GM06990 (cell line): ENCODE measurements at regions not wholly inside any gene's neighbourhood (a gene's known extent, or its start where the extent isn't known, plus 50 kb on each side); places are given as distances from the start of the nearest gene placed in this dataset.

Experiments used
- DNase-seq: peaks from one replicate; pipeline ENCODE4 v3.0.0-alpha.2; 2011; ENCODE audit not compliant: insufficient read length; ENCODE audit errors: extremely low read depth
- H3K27me3 ChIP-seq: replicated peaks from 2 replicates; pipeline ENCODE4 v1.6.0; 2011; ENCODE audit warnings: low read length; ENCODE audit not compliant: control insufficient read depth, insufficient read depth
- H3K36me3 ChIP-seq: 2 replicates; pipeline ENCODE4 v1.5.1; 2011; ENCODE audit warnings: low read length; ENCODE audit not compliant: control insufficient read depth, insufficient read depth
- H3K4me3 ChIP-seq: replicated peaks from 2 replicates; pipeline ENCODE4 v1.5.1; 2011; ENCODE audit warnings: low read depth, mild to moderate bottlenecking, control low read depth, low read length
- TF ChIP-seq, protein P1 (sequence below): IDR thresholded peaks from 2 replicates; pipeline ENCODE4 v1.5.1; 2011; ENCODE audit warnings: low read length, control low read depth, mild to moderate bottlenecking, inconsistent platforms; ENCODE audit not compliant: insufficient read depth, poor library complexity, severe bottlenecking

DNA sequence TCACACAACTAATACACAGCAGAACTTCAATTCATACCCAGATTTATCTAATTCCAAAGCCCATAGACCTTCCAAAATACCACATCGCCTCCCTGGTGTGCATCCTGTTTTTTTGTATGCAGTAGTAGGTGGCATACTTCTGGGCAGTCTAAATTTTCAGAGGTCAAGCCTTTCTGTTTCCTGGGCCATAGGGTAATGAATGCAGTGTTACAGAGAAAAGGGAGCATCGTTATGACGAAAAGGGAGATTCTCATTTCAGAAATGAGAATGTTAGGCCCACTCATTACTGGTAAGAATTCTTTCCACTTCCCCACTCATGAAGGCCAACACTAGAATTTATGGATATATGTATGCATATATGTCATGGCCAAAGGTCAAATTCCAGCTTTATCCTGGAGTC lies 267.8 kb upstream of the ASIC2 start:
- TF ChIP-seq, protein P1, sequence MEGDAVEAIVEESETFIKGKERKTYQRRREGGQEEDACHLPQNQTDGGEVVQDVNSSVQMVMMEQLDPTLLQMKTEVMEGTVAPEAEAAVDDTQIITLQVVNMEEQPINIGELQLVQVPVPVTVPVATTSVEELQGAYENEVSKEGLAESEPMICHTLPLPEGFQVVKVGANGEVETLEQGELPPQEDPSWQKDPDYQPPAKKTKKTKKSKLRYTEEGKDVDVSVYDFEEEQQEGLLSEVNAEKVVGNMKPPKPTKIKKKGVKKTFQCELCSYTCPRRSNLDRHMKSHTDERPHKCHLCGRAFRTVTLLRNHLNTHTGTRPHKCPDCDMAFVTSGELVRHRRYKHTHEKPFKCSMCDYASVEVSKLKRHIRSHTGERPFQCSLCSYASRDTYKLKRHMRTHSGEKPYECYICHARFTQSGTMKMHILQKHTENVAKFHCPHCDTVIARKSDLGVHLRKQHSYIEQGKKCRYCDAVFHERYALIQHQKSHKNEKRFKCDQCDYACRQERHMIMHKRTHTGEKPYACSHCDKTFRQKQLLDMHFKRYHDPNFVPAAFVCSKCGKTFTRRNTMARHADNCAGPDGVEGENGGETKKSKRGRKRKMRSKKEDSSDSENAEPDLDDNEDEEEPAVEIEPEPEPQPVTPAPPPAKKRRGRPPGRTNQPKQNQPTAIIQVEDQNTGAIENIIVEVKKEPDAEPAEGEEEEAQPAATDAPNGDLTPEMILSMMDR, result no peak
- H3K36me3 ChIP-seq, result no peaks in the 10 kb centered on the region
- H3K4me3 ChIP-seq, result no peak overlapping the region
- H3K27me3 ChIP-seq, result no peaks in the 10 kb centered on the region
- no peak for DNase-seq

DNA sequence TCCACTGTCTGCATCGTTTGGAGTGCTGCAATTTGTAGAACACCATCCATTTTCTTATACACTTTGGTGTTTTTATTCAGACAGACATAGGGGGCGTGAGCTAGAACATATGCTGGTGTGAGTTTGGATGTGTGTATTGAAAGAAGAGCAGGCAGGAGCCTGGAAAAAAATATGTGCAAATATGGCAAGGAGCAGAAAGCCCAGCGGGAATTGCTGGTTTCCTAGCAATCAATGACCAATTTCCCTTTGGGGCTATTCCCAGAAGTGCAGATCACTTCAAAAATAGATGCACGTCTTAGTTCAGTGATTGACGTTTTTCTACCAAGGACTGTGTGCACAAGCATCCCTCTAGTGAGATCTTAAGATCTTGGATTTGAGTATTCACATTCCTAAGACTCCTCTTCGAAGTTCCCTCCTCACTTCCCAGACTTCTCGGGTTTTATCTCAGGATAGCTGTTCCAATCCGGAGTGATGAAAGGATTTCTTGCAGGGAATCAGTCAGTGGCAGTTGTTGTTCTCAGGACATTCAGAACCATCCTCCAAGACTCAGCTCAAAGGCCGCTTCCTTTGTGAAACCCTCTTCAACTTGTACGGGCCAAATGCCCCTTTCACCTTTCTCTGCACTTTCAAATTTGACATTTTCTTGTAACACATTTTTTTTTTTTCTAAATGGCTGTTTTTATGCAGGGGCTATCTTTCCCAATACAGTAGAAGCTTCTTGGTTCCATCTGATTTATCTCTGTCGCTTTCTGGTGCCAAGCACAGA lies 268.7 kb upstream of the ASIC2 start:
- TF ChIP-seq, protein P1, result no peak
- Histone ChIP-seq H3K36me3 (no peaks in the 10 kb centered on the region), H3K27me3 (no peaks in the 10 kb centered on the region), H3K4me3 (no peak overlapping the region)
- no peak for DNase-seq

DNA sequence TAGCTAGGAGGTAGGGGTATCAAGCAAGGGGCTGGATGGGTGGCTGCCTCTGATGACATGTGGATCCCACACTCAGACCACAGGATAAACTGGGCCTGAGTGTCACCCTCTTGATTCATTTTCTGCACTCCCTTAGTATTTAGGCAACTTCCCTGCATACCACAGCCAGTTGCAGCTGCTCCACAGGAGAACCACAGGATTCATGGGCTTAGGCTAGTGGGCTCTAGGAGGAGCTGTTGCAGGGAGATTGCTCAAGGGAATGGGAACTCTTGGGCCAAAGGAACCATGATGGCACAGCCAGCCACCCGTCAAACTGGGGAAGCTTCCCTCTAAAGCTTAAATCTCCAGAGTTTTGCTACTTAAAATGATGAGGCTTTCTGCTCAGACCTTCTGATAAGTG lies 269.7 kb upstream of the ASIC2 start:
- DNase-seq, result no peak
- no peak overlapping the region for H3K4me3 ChIP-seq
- H3K27me3 ChIP-seq, result no peaks in the 10 kb centered on the region
- TF ChIP-seq, protein P1, result no peak
- no peaks in the 10 kb centered on the region for H3K36me3 ChIP-seq

- no peaks in the 10 kb centered on the region for H3K27me3 ChIP-seq
- no peaks in the 10 kb centered on the region for H3K36me3 ChIP-seq
- no peak overlapping the region for H3K4me3 ChIP-seq
- DNase-seq, result no peak
- TF ChIP-seq, protein P1, result no peak
Measured at GRCh38 chr17:33564146-33564545, 271.1 kb upstream of the ASIC2 start.

GRCh38 chr17:33567223-33567622 lies 274.1 kb upstream of the ASIC2 start:
- Histone ChIP-seq H3K27me3 (no peaks in the 10 kb centered on the region), H3K4me3 (no peak overlapping the region), H3K36me3 (no peaks in the 10 kb centered on the region)
- TF ChIP-seq, protein P1, result no peak
- DNase-seq, result no peak
